ENCODE measurements at regions not wholly inside any gene's neighbourhood (a gene's known extent, or its start where the extent isn't known, plus 50 kb on each side); places are given as distances from the start of the nearest gene placed in this dataset.
A peak's percentile ranks its signal among the peaks of the same experiment; 100 is the strongest.

- no peak for DNase-seq
Measured at GRCh38 chr9:120110520-120110919, 469.4 kb downstream of the CDK5RAP2 start.

- DNase-seq: no peak
Measured at GRCh38 chr9:120109242-120109641, 470.7 kb downstream of the CDK5RAP2 start.

DNA sequence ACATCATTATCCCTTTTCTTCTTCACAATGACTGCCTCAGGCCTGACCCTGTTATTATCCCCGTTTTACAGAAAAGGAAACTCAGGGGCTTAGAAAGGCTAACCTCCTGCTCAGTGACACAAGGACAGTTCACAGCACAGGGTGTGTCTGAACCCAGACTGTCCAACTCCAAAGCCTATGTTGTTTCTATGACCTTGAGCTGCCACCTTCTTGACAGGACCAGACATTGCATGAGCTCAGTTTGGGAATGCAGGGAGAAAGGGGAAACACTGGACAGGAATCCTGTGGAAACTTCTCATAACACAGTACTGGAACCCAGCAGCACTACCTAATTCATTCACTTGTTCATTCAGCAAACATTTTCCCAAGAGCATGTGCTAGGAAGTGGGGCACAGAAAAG lies 472.8 kb downstream of the CDK5RAP2 start:
- DNase-seq: no peak

DNA sequence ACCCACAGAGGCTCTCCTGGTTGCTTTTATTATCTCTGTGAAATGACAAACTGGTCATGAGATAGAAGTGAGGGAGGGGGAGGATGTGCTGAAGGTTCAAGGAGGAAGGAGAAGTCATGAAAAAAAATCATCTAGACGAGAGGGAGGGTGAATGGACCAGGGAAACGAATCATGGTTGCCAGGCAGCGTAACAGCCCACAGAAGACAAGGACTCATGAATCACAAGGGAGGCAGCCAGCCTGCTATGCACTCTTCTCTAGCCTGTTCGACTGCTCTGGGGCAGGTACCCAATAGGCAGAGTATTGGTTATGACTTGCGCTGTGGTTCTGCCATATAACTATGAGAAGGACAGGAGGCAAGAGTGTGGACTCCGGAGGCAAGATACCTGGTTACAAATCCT lies 475.2 kb downstream of the CDK5RAP2 start:
- no peak for DNase-seq

- DNase-seq: no peak
Measured at GRCh38 chr9:120100595-120100994, 479.4 kb downstream of the CDK5RAP2 start.

DNA sequence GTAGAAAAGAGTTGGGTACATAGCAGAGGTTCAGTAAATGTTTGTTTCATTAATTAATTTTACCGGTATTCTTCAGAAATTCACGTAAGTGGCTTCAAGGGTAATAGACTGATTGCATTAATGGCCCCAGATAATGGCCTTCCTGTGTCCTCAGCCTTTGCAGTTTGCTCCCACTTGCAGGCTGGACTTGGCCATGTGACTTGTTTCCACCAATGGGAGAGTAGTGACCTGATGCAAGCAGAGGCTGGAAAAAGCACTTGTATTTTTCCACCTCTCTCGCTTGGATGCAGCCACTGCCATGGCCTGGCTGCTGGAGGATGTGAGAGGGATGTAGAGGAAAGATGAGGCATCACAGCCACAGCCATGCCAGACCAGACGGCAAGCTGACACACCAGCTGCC lies 480.9 kb downstream of the CDK5RAP2 start:
- DNase-seq: no peak

GRCh38 chr9:120098584-120098983 lies 481.4 kb downstream of the CDK5RAP2 start:
- no peak for DNase-seq

DNA sequence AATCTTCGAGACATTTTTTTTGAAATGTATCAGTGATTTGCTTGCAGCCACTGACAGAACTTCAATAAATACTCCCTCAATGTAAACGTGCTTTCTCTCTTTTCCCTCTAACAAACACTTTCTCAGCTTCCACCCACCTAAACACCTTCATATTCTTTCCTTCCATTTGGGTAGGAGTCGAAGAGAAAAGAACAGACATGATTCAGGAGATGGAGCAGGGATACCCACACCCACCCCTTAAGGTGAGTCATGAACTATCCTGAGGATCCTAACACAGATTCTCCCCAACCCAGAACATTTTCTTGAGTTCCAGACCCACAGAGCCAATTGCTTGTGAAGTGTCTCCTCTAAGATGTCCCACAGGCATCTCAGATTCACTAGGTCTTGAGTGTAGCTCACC lies 488.8 kb downstream of the CDK5RAP2 start:
- no peak for DNase-seq

- DNase-seq: no peak
Measured at GRCh38 chr9:120080849-120081248, 499.1 kb downstream of the CDK5RAP2 start.

- DNase-seq: no peak
Measured at GRCh38 chr9:120078112-120078511, 501.9 kb downstream of the CDK5RAP2 start.

DNA sequence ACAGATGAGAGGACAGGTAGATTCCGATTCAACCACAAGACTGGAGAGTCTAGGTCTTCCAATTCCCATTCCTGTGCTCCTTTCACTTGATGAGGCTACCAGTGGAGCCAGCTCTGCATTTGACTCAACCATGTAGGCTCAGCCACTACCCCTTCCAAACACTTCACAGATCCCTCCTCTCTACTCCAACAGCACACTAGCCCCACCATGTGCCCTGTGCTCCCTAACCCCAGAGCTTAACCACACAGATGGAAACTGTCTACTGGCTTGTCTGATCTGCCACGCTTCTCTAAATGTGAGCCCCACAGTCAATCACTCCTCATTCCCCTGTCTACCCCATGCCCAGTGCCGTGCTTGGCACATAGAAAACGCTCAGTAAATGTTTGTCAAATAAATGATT lies 508.2 kb downstream of the CDK5RAP2 start:
- DNase-seq: no peak

DNA sequence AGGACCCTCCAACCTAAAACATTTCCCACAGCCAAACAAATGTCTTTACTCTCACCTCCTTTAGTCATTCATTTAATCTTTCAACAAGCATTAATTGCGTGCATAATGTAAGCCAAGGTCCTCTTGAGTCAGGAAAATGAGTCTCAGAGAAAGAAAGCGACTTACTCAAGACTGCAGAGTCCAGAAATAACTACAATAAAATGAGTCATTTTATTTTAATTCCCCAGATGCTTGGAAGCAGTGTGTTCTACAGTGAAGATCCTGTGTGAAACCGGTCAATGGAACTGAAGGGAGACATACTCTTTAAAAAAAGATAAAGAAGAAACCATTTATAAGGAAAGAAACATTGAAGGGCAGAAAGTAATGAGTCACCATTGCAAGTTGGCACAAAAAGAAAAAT lies 513.7 kb downstream of the CDK5RAP2 start:
- no peak for DNase-seq

GRCh38 chr9:120065151-120065550 lies 514.8 kb downstream of the CDK5RAP2 start:
- DNase-seq: no peak

DNA sequence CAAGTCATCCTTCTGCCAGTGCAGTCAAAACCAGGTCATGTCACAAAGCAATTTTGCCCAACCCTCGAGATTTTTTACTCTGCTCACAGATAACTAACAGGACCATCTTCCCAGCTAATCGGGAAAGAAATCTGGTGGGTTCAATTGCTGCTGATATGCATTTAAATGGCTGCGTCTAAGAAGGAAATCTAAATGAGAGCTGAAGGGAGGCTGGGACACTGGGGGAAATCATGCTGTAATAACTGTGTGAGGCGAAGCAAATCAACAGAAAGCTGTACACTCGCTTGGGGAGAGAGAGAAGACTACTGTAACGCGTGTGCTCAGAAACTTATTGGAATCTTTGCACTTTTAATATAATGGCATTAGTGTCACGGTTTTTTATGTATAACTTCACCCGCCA lies 535.0 kb downstream of the CDK5RAP2 start:
- DNase-seq: no peak

DNA sequence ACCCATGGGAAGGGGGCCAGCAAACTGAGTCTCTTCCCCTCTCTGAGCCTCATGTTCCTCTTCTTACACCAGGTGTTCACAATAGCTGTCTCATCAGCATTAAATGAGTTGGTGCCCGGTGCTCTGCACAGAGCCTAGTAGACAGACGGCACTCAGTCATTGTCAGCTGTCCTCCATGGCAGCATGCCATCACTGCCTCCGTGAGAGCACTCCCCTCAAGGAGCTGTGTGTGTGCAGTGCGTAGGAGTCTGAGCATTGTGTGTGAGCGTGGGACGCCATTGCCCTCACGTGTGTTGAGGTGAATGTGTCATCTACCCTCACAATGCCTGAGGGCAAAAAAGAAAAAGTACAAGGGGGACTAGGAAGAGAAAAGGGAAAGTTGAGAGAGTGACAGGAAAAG lies 536.5 kb downstream of the CDK5RAP2 start:
- DNase-seq: no peak

GRCh38 chr9:120040896-120041295 lies 539.1 kb downstream of the CDK5RAP2 start:
- no peak for DNase-seq

DNA sequence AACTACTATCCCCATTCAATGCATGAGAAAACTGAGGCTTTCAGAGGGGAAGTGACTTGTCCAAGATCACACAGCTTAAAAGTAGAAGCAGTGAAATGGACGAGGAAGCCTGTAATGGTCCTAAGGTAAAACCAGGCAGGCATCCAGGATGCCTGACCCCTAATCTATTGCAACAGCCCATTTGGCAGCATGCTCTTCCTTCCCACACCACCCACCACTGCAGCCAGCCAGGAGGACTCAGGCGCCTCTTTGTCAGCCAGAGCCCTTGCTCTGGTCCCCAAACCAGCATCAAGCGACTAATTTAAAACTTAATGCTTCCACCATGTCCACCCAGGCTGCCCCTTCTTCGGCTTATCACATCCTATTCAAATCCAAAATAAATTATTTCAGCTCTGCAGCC lies 541.6 kb downstream of the CDK5RAP2 start:
- DNase-seq: peak in 2 of 4 experiments; percentile 4 to 8

DNA sequence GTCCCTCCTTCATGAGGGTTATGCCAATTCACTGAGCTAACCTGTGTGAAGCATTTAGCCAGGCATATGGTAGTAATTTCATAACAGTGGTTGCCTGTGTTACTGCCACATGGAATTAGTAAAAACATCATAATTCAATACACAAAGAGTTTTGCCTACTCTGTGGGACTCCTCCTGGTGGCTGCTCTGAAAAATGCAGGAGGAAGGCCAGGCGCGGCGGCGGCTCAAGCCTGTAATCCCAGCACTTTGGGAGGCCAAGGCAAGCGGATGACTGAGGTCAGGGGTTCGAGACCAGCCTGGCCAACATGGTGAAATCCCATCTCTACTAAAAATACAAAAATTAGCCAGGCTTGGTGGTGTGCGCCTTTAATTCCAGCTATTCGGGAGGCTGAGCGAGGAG lies 547.3 kb downstream of the CDK5RAP2 start:
- DNase-seq: no peak

DNA sequence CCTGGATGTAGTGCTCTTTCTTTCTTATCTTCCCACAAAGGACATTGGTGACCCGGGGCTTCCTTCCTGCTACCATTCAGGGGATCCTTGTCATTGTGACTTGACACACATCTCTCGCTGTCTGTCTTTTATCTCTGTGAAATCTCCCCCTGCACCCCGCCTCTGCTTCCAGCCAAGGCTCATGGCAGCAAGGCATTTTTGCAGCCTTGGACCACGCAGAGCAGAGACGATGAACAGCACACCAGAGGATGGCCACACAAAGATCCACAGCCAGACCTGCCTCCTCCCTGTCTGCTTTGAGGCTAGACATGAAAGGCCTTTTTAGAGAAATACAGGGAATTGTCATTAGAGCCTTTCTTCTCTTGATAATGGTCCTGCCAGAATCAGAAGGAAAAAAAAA lies 549.1 kb downstream of the CDK5RAP2 start:
- no peak for DNase-seq

GRCh38 chr9:120018550-120018949 lies 561.4 kb downstream of the CDK5RAP2 start:
- DNase-seq: no peak

DNA sequence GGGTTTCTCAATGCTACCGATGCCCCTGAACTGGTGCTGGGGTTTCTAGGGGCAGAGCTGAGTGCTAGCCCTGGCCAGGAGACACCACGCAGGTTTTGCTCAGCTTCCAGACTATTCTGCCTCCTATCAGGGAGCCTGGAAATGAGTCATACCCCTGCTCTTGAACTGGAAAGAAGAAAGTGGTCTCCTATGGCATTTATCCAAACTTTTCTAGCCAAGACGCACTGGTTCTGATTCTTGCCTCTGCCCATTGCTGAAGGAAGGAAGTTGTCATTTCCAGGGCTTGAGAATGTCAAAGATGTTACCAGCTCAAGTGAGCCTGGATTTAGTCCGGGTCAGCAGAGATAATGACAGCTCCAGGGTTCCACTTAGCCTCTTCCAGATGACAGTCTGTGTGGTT lies 561.9 kb downstream of the CDK5RAP2 start:
- no peak for DNase-seq

GRCh38 chr9:120016231-120016630 lies 563.7 kb downstream of the CDK5RAP2 start:
- DNase-seq: peak in 2 of 4 experiments; percentile 1 to 2

GRCh38 chr9:120014796-120015195 lies 565.2 kb downstream of the CDK5RAP2 start:
- DNase-seq: no peak

DNA sequence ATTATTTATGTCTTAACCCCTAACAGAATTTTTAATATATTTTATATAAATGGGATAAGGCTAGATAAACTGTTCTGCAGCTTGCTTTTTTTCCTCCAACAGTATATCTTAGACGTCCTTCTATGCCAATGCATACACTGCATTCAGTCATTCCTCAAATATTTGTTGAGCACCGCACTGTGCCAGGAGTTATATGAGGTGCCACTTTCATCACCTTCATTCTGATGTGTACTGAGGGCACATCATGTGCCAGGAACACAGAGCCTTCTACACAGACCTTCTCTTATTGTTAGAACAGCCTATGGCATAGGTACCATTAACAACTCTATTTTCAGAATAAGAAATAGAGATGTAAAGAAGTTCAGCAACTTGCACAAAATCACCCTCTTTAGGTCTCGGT lies 570.1 kb downstream of the CDK5RAP2 start:
- no peak for DNase-seq

GRCh38 chr9:120001536-120001935 lies 578.4 kb downstream of the CDK5RAP2 start:
- DNase-seq: no peak

GRCh38 chr9:119998614-119999013 lies 581.4 kb downstream of the CDK5RAP2 start:
- DNase-seq: no peak
